ENCODE measurements at regions not wholly inside any gene's neighbourhood (a gene's known extent, or its start where the extent isn't known, plus 50 kb on each side); places are given as distances from the start of the nearest gene placed in this dataset.

DNA sequence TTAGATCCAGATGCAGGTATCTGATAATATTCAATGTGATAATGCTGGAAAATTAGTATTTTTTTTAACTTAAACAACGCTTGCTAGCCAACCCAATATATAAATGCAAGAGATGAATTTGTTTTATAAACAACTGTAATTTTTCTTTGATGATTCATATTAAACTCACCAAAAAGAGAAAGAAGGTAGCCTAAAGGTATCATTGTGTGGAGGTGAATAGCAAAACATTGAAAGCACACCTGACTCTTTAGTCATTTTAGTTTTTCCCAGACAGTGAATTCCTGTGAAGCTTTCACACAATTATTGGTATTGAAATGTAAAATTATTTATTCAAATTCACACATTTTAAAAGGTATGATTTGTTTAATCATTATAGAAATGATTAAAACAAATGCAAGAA lies 424.0 kb downstream of the NR4A2 start (continued):
- TF ChIP-seq, protein P1, sequence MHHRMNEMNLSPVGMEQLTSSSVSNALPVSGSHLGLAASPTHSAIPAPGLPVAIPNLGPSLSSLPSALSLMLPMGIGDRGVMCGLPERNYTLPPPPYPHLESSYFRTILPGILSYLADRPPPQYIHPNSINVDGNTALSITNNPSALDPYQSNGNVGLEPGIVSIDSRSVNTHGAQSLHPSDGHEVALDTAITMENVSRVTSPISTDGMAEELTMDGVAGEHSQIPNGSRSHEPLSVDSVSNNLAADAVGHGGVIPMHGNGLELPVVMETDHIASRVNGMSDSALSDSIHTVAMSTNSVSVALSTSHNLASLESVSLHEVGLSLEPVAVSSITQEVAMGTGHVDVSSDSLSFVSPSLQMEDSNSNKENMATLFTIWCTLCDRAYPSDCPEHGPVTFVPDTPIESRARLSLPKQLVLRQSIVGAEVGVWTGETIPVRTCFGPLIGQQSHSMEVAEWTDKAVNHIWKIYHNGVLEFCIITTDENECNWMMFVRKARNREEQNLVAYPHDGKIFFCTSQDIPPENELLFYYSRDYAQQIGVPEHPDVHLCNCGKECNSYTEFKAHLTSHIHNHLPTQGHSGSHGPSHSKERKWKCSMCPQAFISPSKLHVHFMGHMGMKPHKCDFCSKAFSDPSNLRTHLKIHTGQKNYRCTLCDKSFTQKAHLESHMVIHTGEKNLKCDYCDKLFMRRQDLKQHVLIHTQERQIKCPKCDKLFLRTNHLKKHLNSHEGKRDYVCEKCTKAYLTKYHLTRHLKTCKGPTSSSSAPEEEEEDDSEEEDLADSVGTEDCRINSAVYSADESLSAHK (tag by site-specific recombination; IDR thresholded peaks at IDR 0.05), result no peak
- TF ChIP-seq ZNF391 (tag by site-specific recombination; IDR thresholded peaks at IDR 0.05; ENCODE audit: borderline replicate concordance, low read depth), result no peak
- TF ChIP-seq, protein P2, sequence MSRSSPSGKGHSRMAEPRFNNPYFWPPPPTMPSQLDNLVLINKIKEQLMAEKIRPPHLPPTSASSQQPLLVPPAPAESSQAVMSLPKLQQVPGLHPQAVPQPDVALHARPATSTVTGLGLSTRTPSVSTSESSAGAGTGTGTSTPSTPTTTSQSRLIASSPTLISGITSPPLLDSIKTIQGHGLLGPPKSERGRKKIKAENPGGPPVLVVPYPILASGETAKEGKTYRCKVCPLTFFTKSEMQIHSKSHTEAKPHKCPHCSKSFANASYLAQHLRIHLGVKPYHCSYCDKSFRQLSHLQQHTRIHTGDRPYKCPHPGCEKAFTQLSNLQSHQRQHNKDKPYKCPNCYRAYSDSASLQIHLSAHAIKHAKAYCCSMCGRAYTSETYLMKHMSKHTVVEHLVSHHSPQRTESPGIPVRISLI (tag by site-specific recombination; IDR thresholded peaks at IDR 0.05), result no peak
- TF ChIP-seq ZNF654 (tag by site-specific recombination; IDR thresholded peaks at IDR 0.05; ENCODE audit: low read depth), result no peak
- TF ChIP-seq, protein P3, sequence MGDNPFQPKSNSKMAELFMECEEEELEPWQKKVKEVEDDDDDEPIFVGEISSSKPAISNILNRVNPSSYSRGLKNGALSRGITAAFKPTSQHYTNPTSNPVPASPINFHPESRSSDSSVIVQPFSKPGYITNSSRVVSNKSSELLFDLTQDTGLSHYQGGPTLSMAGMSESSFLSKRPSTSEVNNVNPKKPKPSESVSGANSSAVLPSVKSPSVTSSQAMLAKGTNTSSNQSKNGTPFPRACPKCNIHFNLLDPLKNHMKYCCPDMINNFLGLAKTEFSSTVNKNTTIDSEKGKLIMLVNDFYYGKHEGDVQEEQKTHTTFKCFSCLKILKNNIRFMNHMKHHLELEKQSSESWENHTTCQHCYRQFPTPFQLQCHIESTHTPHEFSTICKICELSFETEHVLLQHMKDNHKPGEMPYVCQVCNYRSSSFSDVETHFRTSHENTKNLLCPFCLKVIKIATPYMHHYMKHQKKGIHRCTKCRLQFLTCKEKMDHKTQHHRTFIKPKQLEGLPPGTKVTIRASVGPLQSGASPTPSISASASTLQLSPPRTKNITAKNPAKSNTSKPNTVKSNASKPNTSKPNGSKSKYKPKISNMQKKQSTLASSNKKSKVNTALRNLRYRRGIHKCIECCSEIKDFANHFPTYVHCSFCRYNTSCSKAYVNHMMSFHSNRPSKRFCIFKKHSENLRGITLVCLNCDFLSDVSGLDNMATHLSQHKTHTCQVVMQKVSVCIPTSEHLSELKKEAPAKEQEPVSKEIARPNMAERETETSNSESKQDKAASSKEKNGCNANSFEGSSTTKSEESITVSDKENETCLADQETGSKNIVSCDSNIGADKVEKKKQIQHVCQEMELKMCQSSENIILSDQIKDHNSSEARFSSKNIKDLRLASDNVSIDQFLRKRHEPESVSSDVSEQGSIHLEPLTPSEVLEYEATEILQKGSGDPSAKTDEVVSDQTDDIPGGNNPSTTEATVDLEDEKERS (tag by site-specific recombination; IDR thresholded peaks at IDR 0.05), result no peak
- no peak for TF ChIP-seq ZNF501 (tag by site-specific recombination; IDR thresholded peaks at IDR 0.05)
- TF ChIP-seq KLF1 (tag by site-specific recombination; IDR thresholded peaks at IDR 0.05), result no peak

DNA sequence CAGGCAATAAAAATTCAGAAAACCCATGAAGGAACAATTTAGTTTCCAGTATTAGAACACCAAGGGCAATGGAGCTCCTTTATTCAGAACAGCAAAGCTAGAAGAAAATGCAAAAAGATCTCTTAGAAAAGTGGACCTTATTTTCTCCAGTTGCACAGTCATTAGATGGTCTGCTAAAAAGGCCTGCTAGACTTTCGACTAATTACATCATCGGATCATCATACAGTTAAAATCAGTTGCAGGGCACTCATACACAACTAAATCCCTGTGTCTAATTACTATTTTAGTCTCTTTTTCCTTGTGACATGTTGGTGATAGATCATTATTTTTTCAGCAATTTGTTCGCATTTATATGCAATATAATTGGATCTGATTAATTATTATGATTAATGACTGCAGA lies 425.3 kb downstream of the NR4A2 start:
- H3K9me3 ChIP-seq (ENCODE audit: control insufficient read depth, insufficient read depth, low read depth, low read length), result no peaks in the 10 kb centered on the region
- ChIA-PET CTCF (no interaction called here), POLR2A (no interaction called here)
- no peak overlapping the region for H3K4me3 ChIP-seq (ENCODE audit: low read depth, low read length)
- no peak overlapping the region for H3K27ac ChIP-seq (ENCODE audit: extremely low read depth, low read depth, low read length)
- no peaks in the 10 kb centered on the region for H3K4me1 ChIP-seq (ENCODE audit: control insufficient read depth, insufficient read depth, low read length)
- no peak for TF ChIP-seq ZNF843 (tag by site-specific recombination; IDR thresholded peaks at IDR 0.05)
- no peak for TF ChIP-seq ZNF112 (tag by site-specific recombination; IDR thresholded peaks at IDR 0.05)
- no peak for TF ChIP-seq ZNF473 (tag by site-specific recombination; IDR thresholded peaks at IDR 0.05)
- TF ChIP-seq, protein P4, sequence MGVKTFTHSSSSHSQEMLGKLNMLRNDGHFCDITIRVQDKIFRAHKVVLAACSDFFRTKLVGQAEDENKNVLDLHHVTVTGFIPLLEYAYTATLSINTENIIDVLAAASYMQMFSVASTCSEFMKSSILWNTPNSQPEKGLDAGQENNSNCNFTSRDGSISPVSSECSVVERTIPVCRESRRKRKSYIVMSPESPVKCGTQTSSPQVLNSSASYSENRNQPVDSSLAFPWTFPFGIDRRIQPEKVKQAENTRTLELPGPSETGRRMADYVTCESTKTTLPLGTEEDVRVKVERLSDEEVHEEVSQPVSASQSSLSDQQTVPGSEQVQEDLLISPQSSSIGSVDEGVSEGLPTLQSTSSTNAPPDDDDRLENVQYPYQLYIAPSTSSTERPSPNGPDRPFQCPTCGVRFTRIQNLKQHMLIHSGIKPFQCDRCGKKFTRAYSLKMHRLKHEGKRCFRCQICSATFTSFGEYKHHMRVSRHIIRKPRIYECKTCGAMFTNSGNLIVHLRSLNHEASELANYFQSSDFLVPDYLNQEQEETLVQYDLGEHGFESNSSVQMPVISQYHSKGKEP (tag by site-specific recombination; IDR thresholded peaks at IDR 0.05), result no peak
- TF ChIP-seq, protein P5, sequence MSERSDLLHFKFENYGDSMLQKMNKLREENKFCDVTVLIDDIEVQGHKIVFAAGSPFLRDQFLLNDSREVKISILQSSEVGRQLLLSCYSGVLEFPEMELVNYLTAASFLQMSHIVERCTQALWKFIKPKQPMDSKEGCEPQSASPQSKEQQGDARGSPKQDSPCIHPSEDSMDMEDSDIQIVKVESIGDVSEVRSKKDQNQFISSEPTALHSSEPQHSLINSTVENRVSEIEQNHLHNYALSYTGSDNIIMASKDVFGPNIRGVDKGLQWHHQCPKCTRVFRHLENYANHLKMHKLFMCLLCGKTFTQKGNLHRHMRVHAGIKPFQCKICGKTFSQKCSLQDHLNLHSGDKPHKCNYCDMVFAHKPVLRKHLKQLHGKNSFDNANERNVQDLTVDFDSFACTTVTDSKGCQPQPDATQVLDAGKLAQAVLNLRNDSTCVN (tag by site-specific recombination; optimal IDR thresholded peaks at IDR 0.05), result no peak
- TF ChIP-seq ZNF571 (tag by site-specific recombination; IDR thresholded peaks at IDR 0.05), result no peak
- TF ChIP-seq ZNF544 (tag by site-specific recombination; IDR thresholded peaks at IDR 0.05), result no peak
- TF ChIP-seq SP2 (tag by site-specific recombination; IDR thresholded peaks at IDR 0.05), result no peak
- no peak for TF ChIP-seq ZEB2 (tag by site-specific recombination; IDR thresholded peaks at IDR 0.05)
- TF ChIP-seq WT1 (tag by site-specific recombination; IDR thresholded peaks at IDR 0.05), result no peak
- TF ChIP-seq, protein P6, sequence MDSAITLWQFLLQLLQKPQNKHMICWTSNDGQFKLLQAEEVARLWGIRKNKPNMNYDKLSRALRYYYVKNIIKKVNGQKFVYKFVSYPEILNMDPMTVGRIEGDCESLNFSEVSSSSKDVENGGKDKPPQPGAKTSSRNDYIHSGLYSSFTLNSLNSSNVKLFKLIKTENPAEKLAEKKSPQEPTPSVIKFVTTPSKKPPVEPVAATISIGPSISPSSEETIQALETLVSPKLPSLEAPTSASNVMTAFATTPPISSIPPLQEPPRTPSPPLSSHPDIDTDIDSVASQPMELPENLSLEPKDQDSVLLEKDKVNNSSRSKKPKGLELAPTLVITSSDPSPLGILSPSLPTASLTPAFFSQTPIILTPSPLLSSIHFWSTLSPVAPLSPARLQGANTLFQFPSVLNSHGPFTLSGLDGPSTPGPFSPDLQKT (IDR thresholded peaks at IDR 0.05; ENCODE audit: borderline replicate concordance, low read depth, low read length), result no peak
- H3K36me3 ChIP-seq (ENCODE audit: control insufficient read depth in 2 of 2, insufficient read depth in 1 of 2, low read length in 2 of 2), result peaks cover 0 to 3% of the 10 kb centered on the region in 2 experiments; a peak in 1 of 3 replicates
